ENCODE measurements at regions not wholly inside any gene's neighbourhood (a gene's known extent, or its start where the extent isn't known, plus 50 kb on each side); places are given as distances from the start of the nearest gene placed in this dataset.

GRCh38 chr2:16050261-16050907 lies 110.0 kb downstream of the MYCN start:
- Histone ChIP-seq H3K36me3 (ENCODE audit: control insufficient read depth in 4 of 4, insufficient read depth in 4 of 4, low read length in 3 of 4) (no peaks in the 10 kb centered on the region), H3K27ac (ENCODE audit: insufficient read depth in 1 of 2, low read depth in 1 of 2, low read length in 2 of 2, poor library complexity in 1 of 2, severe bottlenecking in 2 of 2) (no peak overlapping the region), H3K27me3 (replicated peaks in 2 of 5; ENCODE audit: control insufficient read depth in 4 of 5, insufficient read depth in 5 of 5, low read length in 4 of 5) (no peaks in the 10 kb centered on the region), H3K9me3 (ENCODE audit: control extremely low read depth in 1 of 5, control insufficient read depth in 4 of 5, insufficient read depth in 2 of 5, low read depth in 1 of 5, low read length in 4 of 5) (peaks cover 0 to 3% (median 0%) of the 10 kb centered on the region in 5 experiments), H3K4me3 (ENCODE audit: control insufficient read depth in 1 of 7, extremely low read depth in 1 of 7, insufficient read depth in 4 of 7, low read depth in 2 of 7, low read length in 6 of 7) (no peak overlapping the region), H3K4me1 (ENCODE audit: control extremely low read depth in 1 of 4, control insufficient read depth in 4 of 4, insufficient read depth in 4 of 4, low read length in 3 of 4) (peaks cover 0 to 2% (median under 1%) of the 10 kb centered on the region in 4 experiments)
- ChIA-PET CTCF (no interaction called here), POLR2A (no interaction called here)
- DNase-seq = no peak
- 94% methylated on average over 6 of the region's 12 CpGs for WGBS (ENCODE audit: insufficient coverage)

- H3K4me3 ChIP-seq (ENCODE audit: control insufficient read depth in 1 of 7, extremely low read depth in 1 of 7, insufficient read depth in 4 of 7, low read depth in 2 of 7, low read length in 6 of 7) = no peak overlapping the region
- no peaks in the 10 kb centered on the region for H3K27me3 ChIP-seq (replicated peaks in 2 of 5; ENCODE audit: control insufficient read depth in 4 of 5, insufficient read depth in 5 of 5, low read length in 4 of 5)
- peaks cover 0 to 3% (median 0%) of the 10 kb centered on the region in 5 experiments for H3K9me3 ChIP-seq (ENCODE audit: control extremely low read depth in 1 of 5, control insufficient read depth in 4 of 5, insufficient read depth in 2 of 5, low read depth in 1 of 5, low read length in 4 of 5)
- CTCF ChIA-PET = no interaction called here
- no peaks in the 10 kb centered on the region for H3K36me3 ChIP-seq (ENCODE audit: control insufficient read depth in 4 of 4, insufficient read depth in 4 of 4, low read length in 3 of 4)
- no peaks in the 10 kb centered on the region for H3K4me1 ChIP-seq (ENCODE audit: control extremely low read depth in 1 of 4, control insufficient read depth in 4 of 4, insufficient read depth in 4 of 4, low read length in 3 of 4)
- POLR2A ChIA-PET = no interaction called here
- DNase-seq = no peak
- no peak overlapping the region for H3K27ac ChIP-seq (ENCODE audit: insufficient read depth in 1 of 2, low read depth in 1 of 2, low read length in 2 of 2, poor library complexity in 1 of 2, severe bottlenecking in 2 of 2)
- 88% methylated on average over 6 of the region's 7 CpGs for WGBS (ENCODE audit: insufficient coverage)
Measured at GRCh38 chr2:16049406-16049805, 109.1 kb downstream of the MYCN start.

GRCh38 chr2:16048466-16048865 lies 108.1 kb downstream of the MYCN start:
- 100% methylated on average over 2 of the region's 4 CpGs for WGBS (ENCODE audit: insufficient coverage)
- CTCF ChIA-PET = no interaction called here
- Histone ChIP-seq H3K36me3 (ENCODE audit: control insufficient read depth in 4 of 4, insufficient read depth in 4 of 4, low read length in 3 of 4) (no peaks in the 10 kb centered on the region), H3K9me3 (ENCODE audit: control extremely low read depth in 1 of 5, control insufficient read depth in 4 of 5, insufficient read depth in 2 of 5, low read depth in 1 of 5, low read length in 4 of 5) (peaks cover 0 to 3% (median 0%) of the 10 kb centered on the region in 5 experiments), H3K4me1 (ENCODE audit: control extremely low read depth in 1 of 4, control insufficient read depth in 4 of 4, insufficient read depth in 4 of 4, low read length in 3 of 4) (no peaks in the 10 kb centered on the region), H3K4me3 (ENCODE audit: control insufficient read depth in 1 of 7, extremely low read depth in 1 of 7, insufficient read depth in 4 of 7, low read depth in 2 of 7, low read length in 6 of 7) (no peak overlapping the region), H3K27me3 (replicated peaks in 2 of 5; ENCODE audit: control insufficient read depth in 4 of 5, insufficient read depth in 5 of 5, low read length in 4 of 5) (no peaks in the 10 kb centered on the region), H3K27ac (ENCODE audit: insufficient read depth in 1 of 2, low read depth in 1 of 2, low read length in 2 of 2, poor library complexity in 1 of 2, severe bottlenecking in 2 of 2) (no peak overlapping the region)
- POLR2A ChIA-PET = no interaction called here
- no peak for DNase-seq

GRCh38 chr2:16047701-16048100 lies 107.4 kb downstream of the MYCN start:
- H3K4me1 ChIP-seq (ENCODE audit: control extremely low read depth in 1 of 4, control insufficient read depth in 4 of 4, insufficient read depth in 4 of 4, low read length in 3 of 4) = no peaks in the 10 kb centered on the region
- no peaks in the 10 kb centered on the region for H3K27me3 ChIP-seq (replicated peaks in 2 of 5; ENCODE audit: control insufficient read depth in 4 of 5, insufficient read depth in 5 of 5, low read length in 4 of 5)
- no peak for DNase-seq
- POLR2A ChIA-PET = no interaction called here
- H3K27ac ChIP-seq (ENCODE audit: insufficient read depth in 1 of 2, low read depth in 1 of 2, low read length in 2 of 2, poor library complexity in 1 of 2, severe bottlenecking in 2 of 2) = no peak overlapping the region
- CTCF ChIA-PET = no interaction called here
- WGBS (ENCODE audit: insufficient coverage) = 90% methylated on average over 2 of the region's 9 CpGs
- H3K36me3 ChIP-seq (ENCODE audit: control insufficient read depth in 4 of 4, insufficient read depth in 4 of 4, low read length in 3 of 4) = no peaks in the 10 kb centered on the region
- peaks cover 0 to 3% (median 0%) of the 10 kb centered on the region in 5 experiments for H3K9me3 ChIP-seq (ENCODE audit: control extremely low read depth in 1 of 5, control insufficient read depth in 4 of 5, insufficient read depth in 2 of 5, low read depth in 1 of 5, low read length in 4 of 5)
- no peak overlapping the region for H3K4me3 ChIP-seq (ENCODE audit: control insufficient read depth in 1 of 7, extremely low read depth in 1 of 7, insufficient read depth in 4 of 7, low read depth in 2 of 7, low read length in 6 of 7)

GRCh38 chr2:16046649-16047048 lies 106.3 kb downstream of the MYCN start:
- POLR2A ChIA-PET = no interaction called here
- Histone ChIP-seq H3K9me3 (ENCODE audit: control extremely low read depth in 1 of 5, control insufficient read depth in 4 of 5, insufficient read depth in 2 of 5, low read depth in 1 of 5, low read length in 4 of 5) (no peaks in the 10 kb centered on the region), H3K4me1 (ENCODE audit: control extremely low read depth in 1 of 4, control insufficient read depth in 4 of 4, insufficient read depth in 4 of 4, low read length in 3 of 4) (no peaks in the 10 kb centered on the region), H3K27ac (ENCODE audit: insufficient read depth in 1 of 2, low read depth in 1 of 2, low read length in 2 of 2, poor library complexity in 1 of 2, severe bottlenecking in 2 of 2) (no peak overlapping the region), H3K27me3 (replicated peaks in 2 of 5; ENCODE audit: control insufficient read depth in 4 of 5, insufficient read depth in 5 of 5, low read length in 4 of 5) (no peaks in the 10 kb centered on the region), H3K4me3 (ENCODE audit: control insufficient read depth in 1 of 7, extremely low read depth in 1 of 7, insufficient read depth in 4 of 7, low read depth in 2 of 7, low read length in 6 of 7) (no peak overlapping the region), H3K36me3 (ENCODE audit: control insufficient read depth in 4 of 4, insufficient read depth in 4 of 4, low read length in 3 of 4) (no peaks in the 10 kb centered on the region)
- DNase-seq = no peak
- CTCF ChIA-PET = no interaction called here
- WGBS (ENCODE audit: insufficient coverage) = no CpG with 5 or more reads among the region's 2 CpGs

- 84% methylated on average over 3 of the region's 6 CpGs for WGBS (ENCODE audit: insufficient coverage)
- H3K36me3 ChIP-seq (ENCODE audit: control insufficient read depth in 4 of 4, insufficient read depth in 4 of 4, low read length in 3 of 4) = no peaks in the 10 kb centered on the region
- no peaks in the 10 kb centered on the region for H3K4me1 ChIP-seq (ENCODE audit: control extremely low read depth in 1 of 4, control insufficient read depth in 4 of 4, insufficient read depth in 4 of 4, low read length in 3 of 4)
- no peak overlapping the region for H3K27ac ChIP-seq (ENCODE audit: insufficient read depth in 1 of 2, low read depth in 1 of 2, low read length in 2 of 2, poor library complexity in 1 of 2, severe bottlenecking in 2 of 2)
- no peak overlapping the region for H3K4me3 ChIP-seq (ENCODE audit: control insufficient read depth in 1 of 7, extremely low read depth in 1 of 7, insufficient read depth in 4 of 7, low read depth in 2 of 7, low read length in 6 of 7)
- POLR2A ChIA-PET = no interaction called here
- H3K9me3 ChIP-seq (ENCODE audit: control extremely low read depth in 1 of 5, control insufficient read depth in 4 of 5, insufficient read depth in 2 of 5, low read depth in 1 of 5, low read length in 4 of 5) = no peaks in the 10 kb centered on the region
- CTCF ChIA-PET = interaction anchor here (0.9 kb wide), 1 partner anchor 9 kb away, joined by 3 read pairs; no protein-coding TSS in a partner anchor
- no peaks in the 10 kb centered on the region for H3K27me3 ChIP-seq (replicated peaks in 2 of 5; ENCODE audit: control insufficient read depth in 4 of 5, insufficient read depth in 5 of 5, low read length in 4 of 5)
- DNase-seq = no peak
Measured at GRCh38 chr2:16045653-16046352, 105.5 kb downstream of the MYCN start.

GRCh38 chr2:16044946-16045456 lies 104.7 kb downstream of the MYCN start:
- Histone ChIP-seq H3K27ac (ENCODE audit: insufficient read depth in 1 of 2, low read depth in 1 of 2, low read length in 2 of 2, poor library complexity in 1 of 2, severe bottlenecking in 2 of 2) (no peak overlapping the region), H3K27me3 (replicated peaks in 2 of 5; ENCODE audit: control insufficient read depth in 4 of 5, insufficient read depth in 5 of 5, low read length in 4 of 5) (no peaks in the 10 kb centered on the region), H3K4me1 (ENCODE audit: control extremely low read depth in 1 of 4, control insufficient read depth in 4 of 4, insufficient read depth in 4 of 4, low read length in 3 of 4) (no peaks in the 10 kb centered on the region), H3K4me3 (ENCODE audit: control insufficient read depth in 1 of 7, extremely low read depth in 1 of 7, insufficient read depth in 4 of 7, low read depth in 2 of 7, low read length in 6 of 7) (no peak overlapping the region), H3K36me3 (ENCODE audit: control insufficient read depth in 4 of 4, insufficient read depth in 4 of 4, low read length in 3 of 4) (no peaks in the 10 kb centered on the region), H3K9me3 (ENCODE audit: control extremely low read depth in 1 of 5, control insufficient read depth in 4 of 5, insufficient read depth in 2 of 5, low read depth in 1 of 5, low read length in 4 of 5) (no peaks in the 10 kb centered on the region)
- ChIA-PET POLR2A (no interaction called here), CTCF (no interaction called here)
- 100% methylated on average over 2 of the region's 6 CpGs for WGBS (ENCODE audit: insufficient coverage)
- DNase-seq = no peak

Measured in common myeloid progenitor, CD34-positive (primary cell).